Heart right ventricle (tissue), 16 donors: ENCODE measurements at regions not wholly inside any gene's neighbourhood (a gene's known extent, or its start where the extent isn't known, plus 50 kb on each side); places are given as distances from the start of the nearest gene placed in this dataset.

Experiments
- ATAC-seq, 8 donors: fragments of 200-7000 bp; cut with Tn5 transposase; one replicate each; pipeline ENCODE4 v1.9.1; 2020; ENCODE audit warnings: mild to moderate bottlenecking in 8 of 8, moderate library complexity in 8 of 8, moderate number of reproducible peaks in 1 of 8
- DNase-seq, 2 donors: peaks; one replicate each; pipeline ENCODE4 v3.0.0-alpha.2; 2020
- H3K27ac ChIP-seq, 10 donors: fragments of 200-600 bp; sonication (generic) in 2 of 10; one replicate each; pipeline versions ENCODE4 v1.5.0 to v1.8.0; 2020 to 2022; ENCODE audit warnings: mild to moderate bottlenecking in 3 of 10
- H3K27me3 ChIP-seq, 7 donors: fragments of 200-600 bp; one replicate each; pipeline ENCODE4 v1.8.0; 2021 to 2022; ENCODE audit warnings: mild to moderate bottlenecking in 2 of 7
- H3K36me3 ChIP-seq, 9 donors: fragments of 200-600 bp; sonication (generic) in 1 of 9; one replicate each; pipeline versions ENCODE4 v1.5.0 to v1.8.0; 2020 to 2022; ENCODE audit warnings: mild to moderate bottlenecking in 2 of 9
- H3K4me1 ChIP-seq, 9 donors: fragments of 200-600 bp; sonication (generic) in 1 of 9; one replicate each; pipeline versions ENCODE4 v1.5.0 to v1.8.0; 2020 to 2022; ENCODE audit warnings: mild to moderate bottlenecking in 4 of 9
- H3K4me3 ChIP-seq, 10 donors: fragments of 200-600 bp; sonication (generic) in 2 of 10; one replicate each; pipeline versions ENCODE4 v1.5.0 to v1.8.0; 2020 to 2022; ENCODE audit warnings: mild to moderate bottlenecking in 7 of 10, moderate library complexity in 2 of 10
- H3K9me3 ChIP-seq, 11 donors: fragments of 200-600 bp in 10 of 11; sonication (generic) in 2 of 11; one replicate each; pipeline versions ENCODE4 v1.5.0 to v1.8.0; 2013 to 2022; ENCODE audit warnings: mild to moderate bottlenecking in 2 of 11, control low read depth in 1 of 11, moderate library complexity in 1 of 11
- WGBS, 2 donors: extraction: QIAGEN DNeasy Blood & Tissue Kit; methylation state at CpG; one replicate each; pipeline ENCODE4 v1.1.7; 2013; ENCODE audit warnings: inconsistent platforms in 1 of 2; 5-methylcytosine and 5-hydroxymethylcytosine counted together
- intact Hi-C, 10 donors: fragments of 100-400 bp; cut with DNase I; formaldehyde crosslinking; loops; one replicate each; pipeline versions ENCODE4 v1.11.1 to v1.14.2; 2022
- TF ChIP-seq, protein P1 (sequence below), 9 donors: fragments of 200-600 bp; sonication (generic) in 2 of 9; IDR thresholded peaks; one replicate each; pipeline versions ENCODE4 v1.5.0 to v1.8.0; 2021 to 2022; ENCODE audit warnings: antibody characterized with exemption in 9 of 9, mild to moderate bottlenecking in 5 of 9, moderate library complexity in 1 of 9
- donor health status: Arrhythmogenic right ventricular cardiomyopathy.
- donor health status: ischemic (EF 13 %, LVEDD 7.1; RV severe dilation, severe dysfunction).
- donor health status: healthy with polysubstance abuse.
- donor health status: DM: no; HTN: yes; CAD: no.
- donor health status: DM: no; HTN: no; CAD: no.
- donor health status: ischemic (EF 25% LVEDD 6.9; RV normal size, moderate dysfunction).
- donor health status: ischemic (EF 25% LVEDD 5.7; RV mildly dilated, moderate dysfunction).
- donor health status: healthy.
- donor health status: DM: yes; HTN: yes; CAD: no.
- donor health status: Ischemic cardiomyopathy.
- donor health status: ischemic (EF 35%, LVEDD 5.7; RV mildly dilated, moderate dysfunction).
- donor health status: nonischemic (EF 11% LVEDD 7.7; RV severe dilation, severe dysfunction).
- donor health status: DM: yes; HTN: yes; CAD: no.
- donor health status: PGD.
- donor health status: ischemic (EF 29% LVEDD 5.4; RV normal size, mild dysfunction).
- donor health status: nonischemic (EF 23%, LVEDD 6.1; RV moderate dilation, normal function).

DNA sequence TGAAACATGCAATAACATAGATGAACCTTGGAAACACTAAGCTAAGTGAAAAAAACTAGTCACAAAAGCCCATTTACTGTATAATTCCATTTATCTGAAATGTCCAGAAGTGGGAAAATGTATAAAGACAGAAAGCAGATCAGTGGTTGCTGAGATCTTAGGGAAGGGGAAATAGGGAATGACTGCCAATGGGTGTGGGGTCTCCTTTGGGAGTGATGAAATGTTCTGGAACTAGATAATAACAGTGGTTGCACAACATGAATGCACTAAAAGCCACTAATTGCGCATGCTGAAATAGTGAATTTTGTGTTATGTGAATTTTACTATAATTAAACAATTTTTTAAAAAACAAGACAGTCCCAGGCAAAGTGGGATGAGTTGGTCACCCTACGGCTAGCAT, 472.8 kb downstream of the CCDC171 start:
- WGBS, 2 donors, result 82 to 92% methylated on average over 2 of the region's 2 CpGs
- peak in 3 of 8 donors; percentile 58 to 70 (median 67) for ATAC-seq
- no peaks in the 10 kb centered on the region for H3K27me3 ChIP-seq

DNA sequence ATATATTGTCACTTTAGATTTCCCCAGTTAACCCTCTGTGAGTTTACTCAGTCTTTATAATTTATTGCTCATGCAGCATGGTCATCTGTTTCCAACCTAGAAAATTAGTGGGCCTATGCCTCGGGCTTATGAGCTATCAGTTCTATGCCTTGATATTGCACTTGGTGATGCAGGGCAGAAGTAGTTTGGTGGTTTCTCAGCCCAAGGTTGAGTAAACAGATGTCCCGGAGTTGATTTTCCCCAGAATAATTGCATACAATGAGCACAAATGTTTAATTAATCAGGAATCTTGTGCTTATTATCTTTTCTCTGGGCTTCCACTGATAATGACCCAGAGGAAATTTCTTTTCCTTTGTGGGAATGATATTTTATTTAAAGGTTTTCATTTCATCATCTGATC, 474.0 kb downstream of the CCDC171 start:
- DNase-seq (no peak), ATAC-seq (no peak)
- Histone ChIP-seq H3K4me3 (no peak overlapping the region), H3K4me1 (no peaks in the 10 kb centered on the region), H3K27ac (no peak overlapping the region), H3K36me3 (no peaks in the 10 kb centered on the region), H3K27me3 (no peaks in the 10 kb centered on the region), H3K9me3 (peaks cover 0 to 4% (median 0%) of the 10 kb centered on the region in 11 donors)
- TF ChIP-seq, protein P1, sequence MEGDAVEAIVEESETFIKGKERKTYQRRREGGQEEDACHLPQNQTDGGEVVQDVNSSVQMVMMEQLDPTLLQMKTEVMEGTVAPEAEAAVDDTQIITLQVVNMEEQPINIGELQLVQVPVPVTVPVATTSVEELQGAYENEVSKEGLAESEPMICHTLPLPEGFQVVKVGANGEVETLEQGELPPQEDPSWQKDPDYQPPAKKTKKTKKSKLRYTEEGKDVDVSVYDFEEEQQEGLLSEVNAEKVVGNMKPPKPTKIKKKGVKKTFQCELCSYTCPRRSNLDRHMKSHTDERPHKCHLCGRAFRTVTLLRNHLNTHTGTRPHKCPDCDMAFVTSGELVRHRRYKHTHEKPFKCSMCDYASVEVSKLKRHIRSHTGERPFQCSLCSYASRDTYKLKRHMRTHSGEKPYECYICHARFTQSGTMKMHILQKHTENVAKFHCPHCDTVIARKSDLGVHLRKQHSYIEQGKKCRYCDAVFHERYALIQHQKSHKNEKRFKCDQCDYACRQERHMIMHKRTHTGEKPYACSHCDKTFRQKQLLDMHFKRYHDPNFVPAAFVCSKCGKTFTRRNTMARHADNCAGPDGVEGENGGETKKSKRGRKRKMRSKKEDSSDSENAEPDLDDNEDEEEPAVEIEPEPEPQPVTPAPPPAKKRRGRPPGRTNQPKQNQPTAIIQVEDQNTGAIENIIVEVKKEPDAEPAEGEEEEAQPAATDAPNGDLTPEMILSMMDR (IDR thresholded peaks at IDR 0.05), result no peak
- intact Hi-C loops, result no loop called here
- 72 to 80% methylated on average over 2 of the region's 2 CpGs for WGBS, 2 donors

More for the DNA sequence above, 472.8 kb downstream of the CCDC171 start:
- H3K9me3 ChIP-seq, result peaks cover 0 to 4% (median 0%) of the 10 kb centered on the region in 11 donors
- DNase-seq, result no peak
- no peak overlapping the region for H3K27ac ChIP-seq
- H3K36me3 ChIP-seq, result no peaks in the 10 kb centered on the region
- intact Hi-C loops, result no loop called here
- H3K4me3 ChIP-seq, result no peak overlapping the region
- TF ChIP-seq, protein P1 (IDR thresholded peaks at IDR 0.05), result no peak
- no peaks in the 10 kb centered on the region for H3K4me1 ChIP-seq

DNA sequence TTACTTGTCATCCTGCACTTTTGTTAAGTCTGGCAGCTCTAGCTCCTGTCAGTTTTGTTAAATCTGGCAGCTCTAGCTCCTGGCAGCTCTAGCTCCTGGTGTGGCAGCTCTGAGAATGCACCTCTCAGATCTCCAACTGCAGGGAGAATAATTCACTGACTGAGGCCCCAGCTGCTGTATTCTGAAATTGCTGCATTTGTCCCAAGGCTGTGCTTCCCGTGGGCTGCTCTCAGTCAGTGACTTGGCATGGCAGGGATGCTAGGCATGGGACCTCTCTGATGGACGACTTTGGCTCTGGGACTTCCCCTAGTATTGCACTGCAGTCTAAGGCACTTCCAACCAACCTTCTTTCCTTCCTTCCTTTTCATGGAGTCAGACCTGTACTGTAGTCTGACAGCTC, 475.7 kb downstream of the CCDC171 start:
- ATAC-seq (peak in 1 of 8 donors; percentile 8), DNase-seq (no peak)
- Histone ChIP-seq H3K4me1 (no peaks in the 10 kb centered on the region), H3K27me3 (no peaks in the 10 kb centered on the region), H3K4me3 (no peak overlapping the region), H3K27ac (no peak overlapping the region), H3K36me3 (no peaks in the 10 kb centered on the region), H3K9me3 (peaks cover 0 to 4% (median 0%) of the 10 kb centered on the region in 11 donors)
- TF ChIP-seq, protein P1 (IDR thresholded peaks at IDR 0.05), result no peak
- WGBS, 2 donors, result 47 to 50% methylated on average over 2 of the region's 2 CpGs
- intact Hi-C loops, result no loop called here

DNA sequence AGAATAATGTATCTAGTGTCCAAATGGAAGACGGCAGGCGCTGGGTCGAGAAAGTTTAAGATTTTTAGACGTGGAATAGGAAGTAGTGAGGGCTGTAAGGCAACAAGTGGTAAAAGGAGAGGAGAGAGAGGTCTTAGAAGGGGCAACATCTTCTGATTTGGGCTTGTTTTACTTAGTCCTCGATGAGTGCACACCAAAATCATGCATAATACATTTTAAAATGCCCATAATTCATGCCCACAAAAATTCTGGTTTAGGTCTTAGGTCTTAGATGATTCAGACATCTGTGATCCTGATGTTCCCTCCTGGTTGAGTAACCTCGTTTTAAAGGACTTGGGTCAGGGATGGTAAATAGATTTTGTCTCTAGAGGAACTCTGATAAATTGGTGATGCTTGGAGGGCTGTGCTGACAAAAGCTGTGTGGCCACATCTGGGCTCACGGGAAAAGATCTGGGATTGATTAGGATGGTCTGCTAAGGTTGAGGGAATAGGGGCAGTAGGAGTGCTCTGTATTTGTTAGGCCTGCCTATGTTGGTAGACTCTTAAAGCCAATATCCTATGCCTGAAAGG, 476.3 kb downstream of the CCDC171 start:
- 82 to 84% methylated on average over 7 of the region's 7 CpGs for WGBS, 2 donors
- Histone ChIP-seq H3K9me3 (no peaks in the 10 kb centered on the region), H3K27ac (no peak overlapping the region), H3K4me1 (no peaks in the 10 kb centered on the region), H3K36me3 (no peaks in the 10 kb centered on the region), H3K4me3 (no peak overlapping the region), H3K27me3 (no peaks in the 10 kb centered on the region)
- DNase-seq (no peak), ATAC-seq (no peak)
- TF ChIP-seq, protein P1 (IDR thresholded peaks at IDR 0.05), result no peak
- intact Hi-C loops, result no loop called here
